Left ventricle myocardium inferior (tissue), 1 donor: ENCODE measurements at regions not wholly inside any gene's neighbourhood (a gene's known extent, or its start where the extent isn't known, plus 50 kb on each side); places are given as distances from the start of the nearest gene placed in this dataset.
"Not testable (repeated sequence)": the region's sequence is repeated elsewhere in the genome, so short reads cannot be mapped to it uniquely, and the experiment has no call there.

Source experiments
- DNase-seq: peaks from one replicate; pipeline ENCODE4 v3.0.0-alpha.2; 2020
- H3K27ac ChIP-seq: fragments of 200-600 bp; replicated peaks from 2 replicates; pipeline ENCODE4 v1.8.0; 2021
- H3K27me3 ChIP-seq: fragments of 200-600 bp; 2 replicates; pipeline ENCODE4 v1.8.0; 2021; ENCODE audit warnings: low read depth
- H3K36me3 ChIP-seq: fragments of 200-600 bp; 2 replicates; pipeline ENCODE4 v1.8.0; 2021
- H3K4me1 ChIP-seq: fragments of 200-600 bp; 2 replicates; pipeline ENCODE4 v1.8.0; 2021
- H3K4me3 ChIP-seq: fragments of 200-600 bp; 2 replicates; pipeline ENCODE4 v1.8.0; 2021; ENCODE audit warnings: mild to moderate bottlenecking, moderate library complexity
- H3K9me3 ChIP-seq: fragments of 200-600 bp; replicated peaks from 2 replicates; pipeline ENCODE4 v1.8.0; 2021
- intact Hi-C: fragments of 100-400 bp; cut with micrococcal nuclease; formaldehyde crosslinking; loops from one replicate; pipeline ENCODE4 v1.11.0; 2022
- TF ChIP-seq, protein P1 (sequence below): fragments of 200-600 bp; IDR thresholded peaks from 2 replicates; pipeline ENCODE4 v1.8.0; 2021; ENCODE audit warnings: antibody characterized with exemption, mild to moderate bottlenecking, borderline replicate concordance
- donor health status: DM: no; HTN: yes; CAD: no; lungs with severe emphysema.

- Histone ChIP-seq H3K4me1 (peaks cover 8% of the 10 kb centered on the region), H3K36me3 (no peaks in the 10 kb centered on the region), H3K27me3 (no peaks in the 10 kb centered on the region), H3K27ac (no peak overlapping the region), H3K4me3 (no peak overlapping the region), H3K9me3 (no peaks in the 10 kb centered on the region)
- intact Hi-C loops = no loop called here
- DNase-seq = no peak
- TF ChIP-seq, protein P1, sequence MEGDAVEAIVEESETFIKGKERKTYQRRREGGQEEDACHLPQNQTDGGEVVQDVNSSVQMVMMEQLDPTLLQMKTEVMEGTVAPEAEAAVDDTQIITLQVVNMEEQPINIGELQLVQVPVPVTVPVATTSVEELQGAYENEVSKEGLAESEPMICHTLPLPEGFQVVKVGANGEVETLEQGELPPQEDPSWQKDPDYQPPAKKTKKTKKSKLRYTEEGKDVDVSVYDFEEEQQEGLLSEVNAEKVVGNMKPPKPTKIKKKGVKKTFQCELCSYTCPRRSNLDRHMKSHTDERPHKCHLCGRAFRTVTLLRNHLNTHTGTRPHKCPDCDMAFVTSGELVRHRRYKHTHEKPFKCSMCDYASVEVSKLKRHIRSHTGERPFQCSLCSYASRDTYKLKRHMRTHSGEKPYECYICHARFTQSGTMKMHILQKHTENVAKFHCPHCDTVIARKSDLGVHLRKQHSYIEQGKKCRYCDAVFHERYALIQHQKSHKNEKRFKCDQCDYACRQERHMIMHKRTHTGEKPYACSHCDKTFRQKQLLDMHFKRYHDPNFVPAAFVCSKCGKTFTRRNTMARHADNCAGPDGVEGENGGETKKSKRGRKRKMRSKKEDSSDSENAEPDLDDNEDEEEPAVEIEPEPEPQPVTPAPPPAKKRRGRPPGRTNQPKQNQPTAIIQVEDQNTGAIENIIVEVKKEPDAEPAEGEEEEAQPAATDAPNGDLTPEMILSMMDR = no peak
Measured at GRCh38 chr17:68097161-68097805, 61.7 kb downstream of the KPNA2 start.

GRCh38 chr17:68099341-68099753 lies 63.8 kb downstream of the KPNA2 start:
- H3K4me3 ChIP-seq, H3K9me3 ChIP-seq, H3K27ac ChIP-seq, DNase-seq, intact Hi-C loops, H3K36me3 ChIP-seq, H3K27me3 ChIP-seq: not testable (repeated sequence)
- H3K4me1 ChIP-seq = peaks cover 28% of the 10 kb centered on the region

DNA sequence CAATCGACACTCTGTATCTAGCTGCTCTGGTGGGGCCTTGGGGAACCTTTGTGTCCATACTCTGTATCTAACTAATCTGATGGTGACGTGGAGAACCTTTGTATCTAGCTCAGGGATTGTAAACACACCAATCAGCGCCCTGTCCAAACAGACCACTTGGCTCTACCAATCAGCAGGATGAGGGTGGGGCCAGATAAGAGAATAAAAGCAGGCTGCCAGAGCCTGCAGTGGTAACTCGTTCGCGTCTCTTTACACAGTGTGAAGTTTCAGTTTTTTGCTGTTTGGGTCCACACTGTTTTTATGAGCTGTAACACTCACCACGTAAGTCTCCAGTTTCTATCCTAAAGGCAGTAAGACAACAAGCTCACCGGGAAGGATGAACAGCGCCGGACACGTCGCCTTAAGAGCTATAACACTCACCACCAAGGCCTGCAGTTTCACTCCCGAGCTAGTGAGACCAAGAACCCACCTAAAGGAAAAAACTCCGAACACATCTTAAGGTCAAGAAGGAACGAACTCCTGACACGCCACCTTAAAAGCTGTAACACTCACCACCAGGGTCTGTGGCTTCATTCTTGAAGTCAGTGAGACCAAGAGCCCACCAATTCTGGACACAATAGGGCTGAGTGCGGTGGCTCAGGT lies 64.6 kb downstream of the KPNA2 start:
- Histone ChIP-seq H3K27me3 (no peaks in the 10 kb centered on the region), H3K4me3 (no peak overlapping the region), H3K9me3 (no peaks in the 10 kb centered on the region), H3K27ac (no peak overlapping the region), H3K4me1 (peaks cover 32% of the 10 kb centered on the region), H3K36me3 (peaks cover 3% of the 10 kb centered on the region)
- DNase-seq = no peak
- intact Hi-C loops = no loop called here
- TF ChIP-seq, protein P1 = no peak

GRCh38 chr17:68101075-68101986 lies 65.8 kb downstream of the KPNA2 start:
- Histone ChIP-seq H3K4me1 (peaks cover 41% of the 10 kb centered on the region), H3K9me3 (no peaks in the 10 kb centered on the region), H3K36me3 (peaks cover 9% of the 10 kb centered on the region), H3K4me3 (peak overlapping the region; percentile 89), H3K27me3 (no peaks in the 10 kb centered on the region), H3K27ac (peak overlapping the region; percentile 94)
- DNase-seq = peak; percentile 93
- intact Hi-C loops = no loop called here
- TF ChIP-seq, protein P1 = no peak

DNA sequence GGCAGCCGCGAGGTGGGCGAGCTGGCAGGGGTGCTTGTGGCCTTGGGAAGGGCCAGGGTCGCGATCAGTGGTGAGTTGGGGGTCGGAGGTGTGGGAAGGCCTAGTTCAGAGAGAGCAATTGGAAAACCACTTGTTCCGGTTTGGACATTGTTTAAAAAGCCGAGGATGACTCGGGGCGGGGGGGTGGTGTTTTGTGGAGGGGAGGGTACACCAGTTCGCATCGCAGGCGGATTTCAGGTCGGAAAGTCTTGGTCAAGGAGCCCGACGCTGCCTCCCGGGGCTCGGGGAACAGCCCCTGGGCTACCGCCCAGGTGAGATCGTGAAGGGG lies 66.4 kb downstream of the KPNA2 start:
- intact Hi-C loops = no loop called here
- Histone ChIP-seq H3K4me3 (peak overlapping the region; percentile 89), H3K27me3 (no peaks in the 10 kb centered on the region), H3K4me1 (peaks cover 47% of the 10 kb centered on the region), H3K36me3 (peaks cover 11% of the 10 kb centered on the region), H3K9me3 (no peaks in the 10 kb centered on the region), H3K27ac (peak overlapping the region; percentile 94)
- TF ChIP-seq, protein P1 = no peak
- DNase-seq = no peak
